ENCODE measurements at regions not wholly inside any gene's neighbourhood (a gene's known extent, or its start where the extent isn't known, plus 50 kb on each side); places are given as distances from the start of the nearest gene placed in this dataset.

DNA sequence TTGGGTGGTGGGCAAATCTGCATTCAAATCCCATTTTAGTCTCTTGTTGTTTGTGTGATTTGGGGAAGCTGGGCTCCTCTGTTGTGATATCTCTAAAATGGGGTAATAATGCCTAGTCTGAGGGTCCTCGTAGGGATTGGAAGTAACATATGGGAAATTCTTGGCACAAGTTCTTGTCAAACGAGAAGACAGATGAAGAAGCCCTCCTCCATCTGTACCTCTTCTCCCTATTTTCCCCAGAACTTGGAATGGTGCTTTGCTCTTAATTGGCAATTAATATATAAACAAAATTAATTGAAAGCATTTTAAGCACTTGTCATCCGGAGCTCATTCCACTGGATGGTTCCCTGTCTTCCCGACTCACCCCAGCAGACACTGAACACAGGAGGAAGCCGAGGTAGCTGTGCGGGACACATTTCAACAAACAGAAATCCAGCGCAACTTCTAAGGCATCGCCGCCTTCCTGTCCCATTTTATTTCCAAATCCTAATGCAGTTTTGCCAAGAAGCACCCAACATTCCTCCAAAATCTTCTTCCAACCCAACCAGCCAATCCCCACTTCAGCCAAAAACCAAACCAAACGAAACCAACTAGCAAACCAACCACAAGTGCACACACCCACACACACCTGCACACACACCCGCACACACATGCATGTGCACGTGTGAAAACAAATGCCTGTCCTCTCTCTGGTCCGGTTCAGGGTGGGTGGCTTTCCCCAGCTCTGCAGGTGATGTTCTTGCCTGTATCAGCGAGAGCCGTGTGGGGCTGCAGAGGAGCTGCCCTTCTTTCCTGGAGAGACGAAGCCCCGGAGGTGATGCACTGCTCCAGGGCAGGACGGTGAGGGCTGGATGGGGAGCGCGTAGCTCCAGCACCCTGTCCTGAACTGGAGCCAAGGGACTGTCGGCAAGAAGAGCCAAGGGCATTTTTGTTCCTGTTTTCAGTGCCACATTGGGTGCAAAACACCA is 100.8 kb upstream of the B3GAT1 start:
- TF ChIP-seq, protein P1, sequence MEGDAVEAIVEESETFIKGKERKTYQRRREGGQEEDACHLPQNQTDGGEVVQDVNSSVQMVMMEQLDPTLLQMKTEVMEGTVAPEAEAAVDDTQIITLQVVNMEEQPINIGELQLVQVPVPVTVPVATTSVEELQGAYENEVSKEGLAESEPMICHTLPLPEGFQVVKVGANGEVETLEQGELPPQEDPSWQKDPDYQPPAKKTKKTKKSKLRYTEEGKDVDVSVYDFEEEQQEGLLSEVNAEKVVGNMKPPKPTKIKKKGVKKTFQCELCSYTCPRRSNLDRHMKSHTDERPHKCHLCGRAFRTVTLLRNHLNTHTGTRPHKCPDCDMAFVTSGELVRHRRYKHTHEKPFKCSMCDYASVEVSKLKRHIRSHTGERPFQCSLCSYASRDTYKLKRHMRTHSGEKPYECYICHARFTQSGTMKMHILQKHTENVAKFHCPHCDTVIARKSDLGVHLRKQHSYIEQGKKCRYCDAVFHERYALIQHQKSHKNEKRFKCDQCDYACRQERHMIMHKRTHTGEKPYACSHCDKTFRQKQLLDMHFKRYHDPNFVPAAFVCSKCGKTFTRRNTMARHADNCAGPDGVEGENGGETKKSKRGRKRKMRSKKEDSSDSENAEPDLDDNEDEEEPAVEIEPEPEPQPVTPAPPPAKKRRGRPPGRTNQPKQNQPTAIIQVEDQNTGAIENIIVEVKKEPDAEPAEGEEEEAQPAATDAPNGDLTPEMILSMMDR (tag by site-specific recombination; IDR thresholded peaks at IDR 0.05) = no peak
- TF ChIP-seq ZNF585B (tag by site-specific recombination; IDR thresholded peaks at IDR 0.05) (no peak), ZNF221 (tag by site-specific recombination; IDR thresholded peaks at IDR 0.05; ENCODE audit: borderline replicate concordance) (no peak), ZNF791 (tag by site-specific recombination; IDR thresholded peaks at IDR 0.05) (no peak), ZNF660 (tag by site-specific recombination; IDR thresholded peaks at IDR 0.05) (no peak), ZNF501 (tag by site-specific recombination; IDR thresholded peaks at IDR 0.05) (no peak), ZSCAN23 (tag by site-specific recombination; IDR thresholded peaks at IDR 0.05) (no peak), ZNF10 (tag by site-specific recombination; IDR thresholded peaks at IDR 0.05) (no peak), OSR2 (tag by site-specific recombination; IDR thresholded peaks at IDR 0.05) (no peak)
- TF ChIP-seq, protein P2, sequence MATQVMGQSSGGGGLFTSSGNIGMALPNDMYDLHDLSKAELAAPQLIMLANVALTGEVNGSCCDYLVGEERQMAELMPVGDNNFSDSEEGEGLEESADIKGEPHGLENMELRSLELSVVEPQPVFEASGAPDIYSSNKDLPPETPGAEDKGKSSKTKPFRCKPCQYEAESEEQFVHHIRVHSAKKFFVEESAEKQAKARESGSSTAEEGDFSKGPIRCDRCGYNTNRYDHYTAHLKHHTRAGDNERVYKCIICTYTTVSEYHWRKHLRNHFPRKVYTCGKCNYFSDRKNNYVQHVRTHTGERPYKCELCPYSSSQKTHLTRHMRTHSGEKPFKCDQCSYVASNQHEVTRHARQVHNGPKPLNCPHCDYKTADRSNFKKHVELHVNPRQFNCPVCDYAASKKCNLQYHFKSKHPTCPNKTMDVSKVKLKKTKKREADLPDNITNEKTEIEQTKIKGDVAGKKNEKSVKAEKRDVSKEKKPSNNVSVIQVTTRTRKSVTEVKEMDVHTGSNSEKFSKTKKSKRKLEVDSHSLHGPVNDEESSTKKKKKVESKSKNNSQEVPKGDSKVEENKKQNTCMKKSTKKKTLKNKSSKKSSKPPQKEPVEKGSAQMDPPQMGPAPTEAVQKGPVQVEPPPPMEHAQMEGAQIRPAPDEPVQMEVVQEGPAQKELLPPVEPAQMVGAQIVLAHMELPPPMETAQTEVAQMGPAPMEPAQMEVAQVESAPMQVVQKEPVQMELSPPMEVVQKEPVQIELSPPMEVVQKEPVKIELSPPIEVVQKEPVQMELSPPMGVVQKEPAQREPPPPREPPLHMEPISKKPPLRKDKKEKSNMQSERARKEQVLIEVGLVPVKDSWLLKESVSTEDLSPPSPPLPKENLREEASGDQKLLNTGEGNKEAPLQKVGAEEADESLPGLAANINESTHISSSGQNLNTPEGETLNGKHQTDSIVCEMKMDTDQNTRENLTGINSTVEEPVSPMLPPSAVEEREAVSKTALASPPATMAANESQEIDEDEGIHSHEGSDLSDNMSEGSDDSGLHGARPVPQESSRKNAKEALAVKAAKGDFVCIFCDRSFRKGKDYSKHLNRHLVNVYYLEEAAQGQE (tag by site-specific recombination; IDR thresholded peaks at IDR 0.05) = no peak
- TF ChIP-seq, protein P3, sequence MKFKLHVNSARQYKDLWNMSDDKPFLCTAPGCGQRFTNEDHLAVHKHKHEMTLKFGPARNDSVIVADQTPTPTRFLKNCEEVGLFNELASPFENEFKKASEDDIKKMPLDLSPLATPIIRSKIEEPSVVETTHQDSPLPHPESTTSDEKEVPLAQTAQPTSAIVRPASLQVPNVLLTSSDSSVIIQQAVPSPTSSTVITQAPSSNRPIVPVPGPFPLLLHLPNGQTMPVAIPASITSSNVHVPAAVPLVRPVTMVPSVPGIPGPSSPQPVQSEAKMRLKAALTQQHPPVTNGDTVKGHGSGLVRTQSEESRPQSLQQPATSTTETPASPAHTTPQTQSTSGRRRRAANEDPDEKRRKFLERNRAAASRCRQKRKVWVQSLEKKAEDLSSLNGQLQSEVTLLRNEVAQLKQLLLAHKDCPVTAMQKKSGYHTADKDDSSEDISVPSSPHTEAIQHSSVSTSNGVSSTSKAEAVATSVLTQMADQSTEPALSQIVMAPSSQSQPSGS (tag by site-specific recombination; IDR thresholded peaks at IDR 0.05; ENCODE audit: low read depth) = no peak
- TF ChIP-seq, protein P4, sequence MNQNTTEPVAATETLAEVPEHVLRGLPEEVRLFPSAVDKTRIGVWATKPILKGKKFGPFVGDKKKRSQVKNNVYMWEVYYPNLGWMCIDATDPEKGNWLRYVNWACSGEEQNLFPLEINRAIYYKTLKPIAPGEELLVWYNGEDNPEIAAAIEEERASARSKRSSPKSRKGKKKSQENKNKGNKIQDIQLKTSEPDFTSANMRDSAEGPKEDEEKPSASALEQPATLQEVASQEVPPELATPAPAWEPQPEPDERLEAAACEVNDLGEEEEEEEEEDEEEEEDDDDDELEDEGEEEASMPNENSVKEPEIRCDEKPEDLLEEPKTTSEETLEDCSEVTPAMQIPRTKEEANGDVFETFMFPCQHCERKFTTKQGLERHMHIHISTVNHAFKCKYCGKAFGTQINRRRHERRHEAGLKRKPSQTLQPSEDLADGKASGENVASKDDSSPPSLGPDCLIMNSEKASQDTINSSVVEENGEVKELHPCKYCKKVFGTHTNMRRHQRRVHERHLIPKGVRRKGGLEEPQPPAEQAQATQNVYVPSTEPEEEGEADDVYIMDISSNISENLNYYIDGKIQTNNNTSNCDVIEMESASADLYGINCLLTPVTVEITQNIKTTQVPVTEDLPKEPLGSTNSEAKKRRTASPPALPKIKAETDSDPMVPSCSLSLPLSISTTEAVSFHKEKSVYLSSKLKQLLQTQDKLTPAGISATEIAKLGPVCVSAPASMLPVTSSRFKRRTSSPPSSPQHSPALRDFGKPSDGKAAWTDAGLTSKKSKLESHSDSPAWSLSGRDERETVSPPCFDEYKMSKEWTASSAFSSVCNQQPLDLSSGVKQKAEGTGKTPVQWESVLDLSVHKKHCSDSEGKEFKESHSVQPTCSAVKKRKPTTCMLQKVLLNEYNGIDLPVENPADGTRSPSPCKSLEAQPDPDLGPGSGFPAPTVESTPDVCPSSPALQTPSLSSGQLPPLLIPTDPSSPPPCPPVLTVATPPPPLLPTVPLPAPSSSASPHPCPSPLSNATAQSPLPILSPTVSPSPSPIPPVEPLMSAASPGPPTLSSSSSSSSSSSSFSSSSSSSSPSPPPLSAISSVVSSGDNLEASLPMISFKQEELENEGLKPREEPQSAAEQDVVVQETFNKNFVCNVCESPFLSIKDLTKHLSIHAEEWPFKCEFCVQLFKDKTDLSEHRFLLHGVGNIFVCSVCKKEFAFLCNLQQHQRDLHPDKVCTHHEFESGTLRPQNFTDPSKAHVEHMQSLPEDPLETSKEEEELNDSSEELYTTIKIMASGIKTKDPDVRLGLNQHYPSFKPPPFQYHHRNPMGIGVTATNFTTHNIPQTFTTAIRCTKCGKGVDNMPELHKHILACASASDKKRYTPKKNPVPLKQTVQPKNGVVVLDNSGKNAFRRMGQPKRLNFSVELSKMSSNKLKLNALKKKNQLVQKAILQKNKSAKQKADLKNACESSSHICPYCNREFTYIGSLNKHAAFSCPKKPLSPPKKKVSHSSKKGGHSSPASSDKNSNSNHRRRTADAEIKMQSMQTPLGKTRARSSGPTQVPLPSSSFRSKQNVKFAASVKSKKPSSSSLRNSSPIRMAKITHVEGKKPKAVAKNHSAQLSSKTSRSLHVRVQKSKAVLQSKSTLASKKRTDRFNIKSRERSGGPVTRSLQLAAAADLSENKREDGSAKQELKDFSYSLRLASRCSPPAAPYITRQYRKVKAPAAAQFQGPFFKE (tag by site-specific recombination; IDR thresholded peaks at IDR 0.05; ENCODE audit: borderline replicate concordance) = no peak
- TF ChIP-seq, protein P5, sequence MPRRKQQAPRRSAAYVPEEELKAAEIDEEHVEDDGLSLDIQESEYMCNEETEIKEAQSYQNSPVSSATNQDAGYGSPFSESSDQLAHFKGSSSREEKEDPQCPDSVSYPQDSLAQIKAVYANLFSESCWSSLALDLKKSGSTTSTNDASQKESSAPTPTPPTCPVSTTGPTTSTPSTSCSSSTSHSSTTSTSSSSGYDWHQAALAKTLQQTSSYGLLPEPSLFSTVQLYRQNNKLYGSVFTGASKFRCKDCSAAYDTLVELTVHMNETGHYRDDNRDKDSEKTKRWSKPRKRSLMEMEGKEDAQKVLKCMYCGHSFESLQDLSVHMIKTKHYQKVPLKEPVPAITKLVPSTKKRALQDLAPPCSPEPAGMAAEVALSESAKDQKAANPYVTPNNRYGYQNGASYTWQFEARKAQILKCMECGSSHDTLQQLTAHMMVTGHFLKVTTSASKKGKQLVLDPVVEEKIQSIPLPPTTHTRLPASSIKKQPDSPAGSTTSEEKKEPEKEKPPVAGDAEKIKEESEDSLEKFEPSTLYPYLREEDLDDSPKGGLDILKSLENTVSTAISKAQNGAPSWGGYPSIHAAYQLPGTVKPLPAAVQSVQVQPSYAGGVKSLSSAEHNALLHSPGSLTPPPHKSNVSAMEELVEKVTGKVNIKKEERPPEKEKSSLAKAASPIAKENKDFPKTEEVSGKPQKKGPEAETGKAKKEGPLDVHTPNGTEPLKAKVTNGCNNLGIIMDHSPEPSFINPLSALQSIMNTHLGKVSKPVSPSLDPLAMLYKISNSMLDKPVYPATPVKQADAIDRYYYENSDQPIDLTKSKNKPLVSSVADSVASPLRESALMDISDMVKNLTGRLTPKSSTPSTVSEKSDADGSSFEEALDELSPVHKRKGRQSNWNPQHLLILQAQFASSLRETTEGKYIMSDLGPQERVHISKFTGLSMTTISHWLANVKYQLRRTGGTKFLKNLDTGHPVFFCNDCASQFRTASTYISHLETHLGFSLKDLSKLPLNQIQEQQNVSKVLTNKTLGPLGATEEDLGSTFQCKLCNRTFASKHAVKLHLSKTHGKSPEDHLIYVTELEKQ (tag by site-specific recombination; IDR thresholded peaks at IDR 0.05; ENCODE audit: borderline replicate concordance) = no peak

Data from HEK293 (cell line).